ENCODE measurements at regions not wholly inside any gene's neighbourhood (a gene's known extent, or its start where the extent isn't known, plus 50 kb on each side); places are given as distances from the start of the nearest gene placed in this dataset.

DNA sequence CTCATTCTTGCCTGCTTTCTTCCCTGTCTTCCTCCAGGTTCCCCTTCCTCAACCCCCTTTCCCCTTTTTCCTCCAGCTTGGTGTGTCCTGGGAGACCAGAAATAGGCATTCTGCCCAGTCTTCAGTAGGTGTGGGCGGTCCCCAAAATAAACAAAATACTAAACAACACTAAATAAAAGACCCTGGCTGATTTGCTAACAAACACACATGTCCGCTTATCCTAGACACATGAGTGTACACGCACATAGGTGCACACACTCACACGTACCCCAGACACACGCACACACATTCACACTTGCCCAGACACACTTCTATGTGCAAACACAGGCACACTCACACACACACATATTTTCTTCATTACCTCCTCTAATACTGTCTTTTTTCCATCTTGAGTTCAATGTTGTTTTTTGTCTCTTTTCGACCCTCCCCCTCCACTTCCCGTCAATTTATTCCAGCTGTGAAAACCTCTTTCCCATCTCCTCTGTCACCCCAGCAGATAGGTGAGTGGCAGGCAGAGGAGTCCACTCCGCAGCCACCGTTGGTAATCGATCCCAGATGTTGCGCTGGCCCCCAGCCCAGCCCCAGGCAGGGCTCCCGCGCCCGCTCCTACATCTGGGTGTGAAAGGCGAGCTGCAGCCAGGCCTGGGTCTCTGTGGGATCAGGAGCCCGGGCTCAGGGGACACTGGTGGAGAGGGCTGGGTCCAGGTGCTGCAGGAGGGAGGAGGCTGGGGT is 56.9 kb upstream of the FOXP4 start:
- in situ Hi-C loops (cut with HindIII; ENCODE audit: low pct_ligation_motif_present, low pct_unique_long_range_greater_than_20kb, low sequenced_read_pairs), result no loop called here
- no peak for DNase-seq

DNA sequence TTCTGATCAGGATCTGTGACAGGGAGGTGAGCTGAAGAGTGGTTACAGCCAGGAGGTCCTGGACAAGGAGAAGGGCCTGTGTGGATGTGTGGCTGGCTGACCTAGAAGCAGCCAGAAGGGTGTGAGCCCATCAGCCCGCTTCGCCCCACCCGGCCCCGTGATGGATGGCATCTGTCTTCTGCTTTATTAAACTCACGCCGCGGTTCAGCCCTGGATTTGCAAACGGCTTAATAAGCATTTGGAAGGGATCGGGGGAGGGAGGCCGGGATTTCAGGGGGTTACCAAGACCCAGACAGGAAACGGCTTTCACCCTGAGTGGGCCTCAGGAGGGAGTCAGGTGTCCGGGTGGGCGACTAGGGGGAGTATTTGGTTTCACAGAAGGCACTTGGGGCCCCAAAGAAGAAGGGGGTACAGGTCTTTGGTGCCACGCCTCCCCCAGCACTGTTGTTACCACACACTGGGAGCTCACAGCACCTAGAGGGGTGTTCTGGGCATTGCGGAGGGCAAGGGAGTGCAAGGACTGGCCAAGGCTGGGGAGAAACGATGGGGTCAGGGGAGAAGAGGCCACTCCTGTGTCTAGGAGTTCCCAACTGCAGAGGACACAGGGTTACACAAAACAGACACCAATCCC is 53.8 kb upstream of the FOXP4 start:
- no peak for DNase-seq
- in situ Hi-C loops (cut with HindIII; ENCODE audit: low pct_ligation_motif_present, low pct_unique_long_range_greater_than_20kb, low sequenced_read_pairs), result no loop called here

DNA sequence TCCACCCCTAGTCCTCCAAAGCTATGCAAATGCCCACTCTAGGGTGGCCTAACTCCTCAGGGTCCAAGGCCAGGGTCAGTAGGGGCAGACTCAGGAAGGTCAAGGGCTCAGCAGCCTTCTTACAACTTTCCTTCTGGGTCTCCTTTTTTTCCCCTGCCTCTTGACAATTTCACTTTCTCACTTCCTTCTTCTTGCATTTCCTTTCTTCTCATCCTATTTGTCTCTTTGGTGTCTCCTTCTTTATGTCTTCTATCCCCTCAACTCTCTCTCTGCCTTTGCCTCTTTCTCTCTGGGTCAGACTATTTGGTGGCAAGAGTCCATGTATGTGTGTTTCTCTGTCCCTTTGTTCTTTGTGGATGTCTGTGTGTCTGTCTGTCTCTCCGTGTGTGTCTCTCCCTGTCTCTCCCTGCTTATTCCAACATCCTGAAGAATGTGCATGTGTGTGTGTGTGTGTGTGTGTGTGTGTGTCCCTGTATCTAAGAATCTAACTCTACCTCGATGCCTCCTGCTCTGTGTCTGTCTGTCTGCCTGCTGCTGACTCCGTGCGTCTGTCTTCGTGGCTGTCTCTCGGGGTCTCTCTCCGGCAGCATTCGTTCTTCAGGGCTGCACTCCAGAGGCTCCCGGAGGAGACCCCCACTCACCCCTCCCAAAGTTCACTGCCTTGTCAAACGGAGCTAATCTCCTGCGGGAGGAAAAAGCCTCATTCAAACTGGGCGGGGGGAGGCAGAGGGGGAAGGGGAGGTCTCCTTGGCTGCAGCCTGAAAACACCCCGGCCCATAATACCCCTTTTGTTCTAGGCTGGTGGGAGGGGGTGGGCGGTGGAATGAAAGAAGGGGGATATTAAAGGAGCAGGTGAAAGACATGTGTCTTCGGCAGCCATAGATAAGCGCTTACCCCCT is 51.7 kb upstream of the FOXP4 start:
- in situ Hi-C loops (cut with HindIII; ENCODE audit: low pct_ligation_motif_present, low pct_unique_long_range_greater_than_20kb, low sequenced_read_pairs), result no loop called here
- no peak for DNase-seq

Measured in ACHN (cell line).